GM18909 (cell line): ENCODE measurements at regions not wholly inside any gene's neighbourhood (a gene's known extent, or its start where the extent isn't known, plus 50 kb on each side); places are given as distances from the start of the nearest gene placed in this dataset.
"Not testable (repeated sequence)": the region's sequence is repeated elsewhere in the genome, so short reads cannot be mapped to it uniquely, and the experiment has no call there.

Experiments
- ATAC-seq: cut with Tn5 transposase; IDR thresholded peaks from one replicate; pipeline ENCODE4 v1.9.1; 2021; ENCODE audit warnings: mild to moderate bottlenecking; ENCODE audit not compliant: unreplicated experiment, poor library complexity

- ATAC-seq: no peak
Observed at GRCh38 chr3:16069149-16069922, 105.1 kb upstream of the GALNT15 start.

- no peak for ATAC-seq
Observed at GRCh38 chr3:16070707-16071106, 103.8 kb upstream of the GALNT15 start.

DNA sequence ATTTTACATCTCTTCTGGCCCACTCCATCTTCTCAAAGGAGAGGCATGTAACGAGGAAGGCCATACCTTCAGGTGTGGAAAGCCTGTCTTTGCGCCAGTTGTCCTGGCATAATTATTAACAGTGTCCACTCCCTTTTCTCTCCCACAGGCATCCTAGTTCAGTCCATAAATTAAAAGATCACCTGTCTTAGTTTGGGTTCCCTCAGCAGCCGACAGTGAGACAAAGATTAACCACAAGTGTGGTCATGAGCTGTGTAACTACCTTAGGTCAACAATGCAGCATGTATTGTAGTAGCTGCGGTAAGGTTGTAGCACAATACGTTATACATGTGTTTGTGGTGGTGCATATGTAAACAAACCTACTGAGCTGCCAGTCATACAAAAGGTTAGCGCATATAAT, 103.3 kb upstream of the GALNT15 start:
- no peak for ATAC-seq

DNA sequence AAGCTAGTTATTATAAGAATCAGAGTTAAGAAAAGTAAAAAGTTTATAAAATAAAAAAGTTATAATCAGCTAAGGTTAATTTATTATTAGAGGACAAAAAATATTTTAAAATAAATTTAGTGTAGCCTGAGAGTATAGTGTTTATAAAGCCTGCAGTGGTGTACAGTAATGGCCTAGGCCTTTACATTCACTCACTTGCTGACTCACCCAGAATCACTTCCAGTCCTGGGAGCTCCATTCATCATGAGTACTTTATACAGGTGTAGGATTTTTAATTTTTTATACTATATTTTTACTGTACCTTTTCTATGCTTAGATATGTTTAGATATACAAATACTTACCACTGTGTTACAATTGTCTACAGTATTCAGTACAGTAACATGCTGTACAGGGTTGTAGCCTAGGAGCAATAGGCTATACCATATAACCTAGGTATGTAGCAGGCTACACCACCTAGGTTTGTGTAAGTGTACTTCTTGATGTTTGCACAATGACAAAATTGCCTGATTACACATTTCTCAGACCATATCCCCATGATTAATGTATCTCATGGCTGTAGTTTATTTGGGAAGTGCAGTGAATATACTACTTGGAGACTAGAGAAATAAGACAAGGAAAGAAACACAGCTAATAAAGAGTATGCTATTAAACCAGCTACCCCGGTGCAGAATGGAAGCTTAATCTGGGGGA, 101.9 kb upstream of the GALNT15 start:
- no peak for ATAC-seq

DNA sequence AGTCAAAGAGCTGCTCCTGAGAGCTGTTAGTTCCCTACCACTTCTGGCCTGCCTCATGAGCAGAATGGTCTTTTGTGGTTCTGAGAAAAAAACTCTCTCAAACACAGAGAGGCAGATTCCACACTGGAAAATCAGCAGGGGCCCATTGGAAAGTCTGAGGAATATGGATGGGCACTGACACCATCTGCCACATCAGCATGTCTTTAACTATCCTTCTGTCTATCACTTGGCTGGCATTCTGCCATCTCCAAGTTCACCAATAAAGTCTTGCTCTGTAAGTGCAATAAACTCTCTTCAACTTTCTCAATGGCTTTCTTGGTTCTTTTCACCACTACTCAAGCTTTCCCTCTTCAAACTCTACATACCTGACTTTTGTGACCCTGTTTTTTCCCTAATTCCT, 101.3 kb upstream of the GALNT15 start:
- no peak for ATAC-seq

DNA sequence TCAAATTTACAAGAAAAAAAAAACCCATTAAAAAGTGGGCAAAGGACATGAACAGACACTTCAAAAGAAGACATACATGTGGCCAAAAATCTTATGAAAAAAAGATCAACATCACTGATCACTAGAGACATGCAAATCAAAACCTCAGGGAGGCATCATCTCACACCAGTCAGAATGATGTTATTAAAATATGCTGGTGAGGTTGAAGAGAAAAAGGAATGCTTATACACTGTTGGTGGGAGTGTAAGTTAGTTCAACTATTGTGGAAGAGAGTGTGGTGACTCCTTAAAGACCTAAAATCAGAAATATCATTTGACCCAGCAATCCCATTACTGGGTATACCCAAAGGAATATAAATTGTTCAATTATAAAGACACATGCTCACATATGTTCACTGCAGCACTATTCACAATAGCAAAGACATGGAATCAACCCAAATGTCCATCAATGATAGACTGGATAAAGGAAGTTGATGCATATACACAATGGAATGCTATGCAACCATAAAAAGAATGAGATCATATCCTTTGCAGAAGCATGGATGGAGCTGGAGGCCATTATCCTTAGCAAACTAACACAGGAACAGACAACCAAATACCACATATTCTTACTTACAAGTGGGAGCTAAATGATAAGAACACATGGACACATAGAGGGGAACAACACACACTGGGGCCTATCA, 100.3 kb upstream of the GALNT15 start:
- not testable (repeated sequence) for ATAC-seq

DNA sequence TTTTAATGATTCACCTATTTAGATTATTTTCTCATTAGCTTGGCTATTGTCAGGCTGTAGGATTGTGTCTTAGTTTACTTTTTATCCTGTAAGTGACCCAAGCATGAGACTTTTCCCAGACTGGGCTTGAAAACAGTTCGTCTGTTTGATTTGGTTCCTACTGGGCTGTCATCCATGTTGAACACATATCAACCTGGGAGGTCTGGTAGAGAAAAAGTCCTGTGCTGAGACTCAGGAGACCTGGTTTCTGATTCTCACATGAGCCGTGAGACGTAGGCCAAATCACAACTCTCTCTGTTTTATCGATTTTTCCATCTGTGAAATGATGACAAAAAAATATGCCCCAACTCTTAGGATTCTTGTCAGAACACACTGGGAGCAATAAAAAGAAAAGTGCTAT, 98.8 kb upstream of the GALNT15 start:
- no peak for ATAC-seq

- no peak for ATAC-seq
Observed at GRCh38 chr3:16076564-16076963, 97.9 kb upstream of the GALNT15 start.

DNA sequence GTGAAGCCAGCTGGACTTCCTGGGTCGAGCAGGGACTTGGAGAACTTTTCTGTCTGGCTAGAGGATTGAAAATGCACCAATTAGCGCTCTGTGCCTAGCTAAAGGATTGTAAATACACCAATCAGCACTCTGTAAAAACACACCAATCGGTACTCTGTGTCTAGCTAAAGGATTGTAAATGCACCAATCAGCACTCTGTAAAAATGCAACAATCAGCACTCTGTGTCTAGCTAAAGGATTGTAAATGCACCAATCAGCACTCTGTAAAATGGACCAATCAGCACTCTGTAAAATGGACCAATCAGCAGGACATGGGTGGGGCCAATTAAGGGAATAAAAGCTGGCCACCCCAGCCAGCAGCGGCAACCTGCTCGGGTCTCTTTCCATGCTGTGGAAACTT, 97.3 kb upstream of the GALNT15 start:
- ATAC-seq: not testable (repeated sequence)

GRCh38 chr3:16077681-16078080, 96.8 kb upstream of the GALNT15 start:
- not testable (repeated sequence) for ATAC-seq

DNA sequence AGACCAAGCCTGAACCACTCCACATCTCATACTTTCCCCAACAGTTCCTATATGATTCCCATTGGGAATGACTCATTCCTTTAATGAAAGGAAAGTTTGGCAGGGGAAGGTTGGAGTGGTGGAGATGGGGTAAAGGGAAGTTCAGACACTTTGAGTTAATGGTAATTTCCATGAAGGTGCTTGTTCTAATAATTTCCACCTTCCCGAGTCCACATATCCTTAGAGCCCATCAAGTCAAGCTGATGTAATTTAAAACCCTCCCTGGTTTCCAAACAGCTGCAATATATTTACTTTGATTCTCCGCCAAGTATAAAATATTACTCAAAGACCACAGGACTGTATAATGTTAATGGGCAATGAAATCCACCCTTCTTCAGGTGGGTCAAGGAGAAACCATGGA, 95.0 kb upstream of the GALNT15 start:
- ATAC-seq: no peak

DNA sequence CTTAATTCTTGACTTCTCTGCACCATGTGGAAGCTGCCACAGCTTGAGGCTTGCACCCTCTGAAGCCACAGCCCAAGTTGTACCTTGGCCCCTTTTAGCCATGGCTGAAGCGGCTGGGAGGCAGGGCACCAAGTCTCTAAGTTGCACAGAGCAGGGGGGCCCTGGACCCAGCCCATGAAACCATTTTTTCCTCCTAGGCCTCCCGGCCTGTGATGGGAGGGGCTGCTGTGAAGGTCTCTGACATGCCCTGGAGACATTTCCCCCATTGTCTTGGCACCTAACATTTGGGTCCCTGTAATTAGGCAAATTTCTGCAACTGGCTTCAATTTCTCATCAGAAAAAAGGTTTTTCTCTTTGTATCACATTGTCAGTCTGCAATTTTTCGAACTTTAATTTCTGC, 92.8 kb upstream of the GALNT15 start:
- no peak for ATAC-seq

DNA sequence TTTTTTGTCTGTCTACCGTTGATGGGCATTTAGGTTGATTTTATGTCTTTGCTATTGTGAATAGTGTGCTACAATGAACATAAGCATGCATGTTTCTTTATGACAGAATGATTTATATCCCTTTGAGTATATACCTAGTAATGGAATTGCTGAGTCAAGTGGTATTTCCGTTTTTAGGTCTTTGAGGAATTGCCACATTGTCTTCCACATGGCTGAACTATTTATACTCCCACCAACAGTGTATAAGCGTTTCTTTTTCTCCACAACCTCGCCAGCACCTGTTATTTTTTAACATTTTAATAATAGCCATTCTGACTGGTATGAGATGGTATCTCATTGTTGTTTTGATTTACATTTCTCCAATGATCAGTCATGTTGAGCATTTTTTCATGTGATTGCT, 89.6 kb upstream of the GALNT15 start:
- no peak for ATAC-seq

DNA sequence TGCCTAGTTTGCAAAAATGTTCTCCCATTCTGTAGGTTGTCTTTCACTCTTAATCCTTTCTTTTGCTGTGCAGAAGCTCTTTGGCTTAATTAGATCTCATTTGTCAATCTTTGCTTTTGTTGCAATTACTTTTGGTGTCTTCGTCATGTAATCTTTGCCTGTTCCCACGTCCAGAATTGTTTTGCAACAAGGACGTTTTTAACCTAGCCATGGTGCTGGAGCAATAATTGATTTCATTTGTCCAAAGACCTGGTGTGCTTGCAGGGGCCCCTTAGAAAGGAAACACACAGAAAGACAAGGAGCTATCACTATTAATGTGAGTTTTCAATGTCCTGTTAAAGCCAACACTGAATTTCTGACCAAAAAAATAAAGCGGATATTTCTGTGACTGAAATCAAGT, 89.1 kb upstream of the GALNT15 start:
- ATAC-seq: no peak

DNA sequence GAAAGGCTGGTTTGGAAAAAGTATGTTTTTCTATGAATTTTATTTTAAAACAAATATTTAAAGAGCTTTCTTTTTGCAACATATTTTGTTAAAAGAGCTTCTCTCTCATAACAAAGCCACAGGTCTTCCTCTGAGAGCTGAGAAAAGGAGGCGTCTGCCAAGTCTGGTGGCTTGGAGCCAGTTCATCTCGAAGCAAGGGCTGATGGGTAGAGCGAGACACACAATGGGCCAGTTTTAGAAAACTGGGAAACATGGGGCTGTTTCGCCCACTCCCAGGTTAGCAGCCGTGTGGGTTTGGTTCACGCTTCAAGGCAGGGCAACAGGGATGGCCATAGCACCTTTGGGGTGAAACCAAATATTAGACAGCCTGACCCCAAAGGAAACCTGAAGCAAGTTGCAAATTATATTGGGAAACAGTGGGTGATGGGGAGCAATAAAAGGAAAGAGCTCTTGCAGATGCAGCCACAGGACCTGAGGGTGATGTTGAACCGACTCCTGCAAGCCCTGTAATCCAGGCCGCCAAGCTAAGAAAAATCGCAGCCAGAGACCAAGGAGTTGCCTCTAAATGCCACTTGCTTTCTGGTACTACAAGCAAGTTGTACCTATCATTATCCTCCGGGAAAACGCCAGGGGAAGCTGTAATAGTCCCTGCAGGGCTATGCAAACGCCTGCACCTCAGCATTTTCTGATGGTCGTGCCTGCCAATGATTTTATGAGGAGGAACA, 88.4 kb upstream of the GALNT15 start:
- no peak for ATAC-seq

DNA sequence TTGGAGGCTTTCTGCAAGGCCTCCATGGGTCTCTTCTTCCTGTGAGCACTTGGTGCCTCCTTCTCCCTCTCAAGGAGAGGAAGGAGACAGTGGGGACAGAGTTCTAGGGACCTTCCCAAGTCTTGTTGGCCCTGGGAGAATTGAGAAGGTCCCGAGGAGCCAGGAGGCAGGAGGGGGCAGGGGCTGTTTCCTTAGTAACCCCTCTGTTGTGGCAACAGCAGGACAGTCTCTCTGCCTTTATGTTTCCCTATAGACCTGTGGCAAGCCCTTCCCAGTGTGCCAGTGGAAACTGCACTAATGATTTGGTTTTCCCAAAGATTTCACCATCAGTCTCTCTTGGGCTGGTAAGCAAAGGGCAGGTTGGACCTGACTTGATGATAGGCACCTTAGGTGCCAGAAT, 87.8 kb upstream of the GALNT15 start:
- no peak for ATAC-seq

- no peak for ATAC-seq
Observed at GRCh38 chr3:16088496-16088895, 86.0 kb upstream of the GALNT15 start.

DNA sequence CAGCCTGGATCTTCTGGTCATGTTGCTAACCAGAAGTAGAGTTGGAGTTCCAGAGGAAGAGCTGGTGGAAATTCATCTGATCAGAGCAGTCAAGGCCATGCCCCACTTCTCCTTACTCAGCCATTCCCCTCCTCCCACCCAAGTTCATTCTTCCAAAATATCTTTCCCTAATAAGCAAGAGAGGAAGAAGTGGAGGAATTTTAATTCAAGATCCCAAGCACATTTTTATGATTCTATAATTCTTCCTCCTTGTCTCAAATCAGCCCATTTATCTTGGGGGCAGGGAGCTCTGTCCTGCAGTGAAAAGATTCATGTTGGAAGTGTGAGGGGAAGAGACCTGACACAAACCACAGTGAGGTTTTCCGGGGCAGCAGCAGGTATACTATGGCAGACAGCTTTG, 85.0 kb upstream of the GALNT15 start:
- no peak for ATAC-seq

DNA sequence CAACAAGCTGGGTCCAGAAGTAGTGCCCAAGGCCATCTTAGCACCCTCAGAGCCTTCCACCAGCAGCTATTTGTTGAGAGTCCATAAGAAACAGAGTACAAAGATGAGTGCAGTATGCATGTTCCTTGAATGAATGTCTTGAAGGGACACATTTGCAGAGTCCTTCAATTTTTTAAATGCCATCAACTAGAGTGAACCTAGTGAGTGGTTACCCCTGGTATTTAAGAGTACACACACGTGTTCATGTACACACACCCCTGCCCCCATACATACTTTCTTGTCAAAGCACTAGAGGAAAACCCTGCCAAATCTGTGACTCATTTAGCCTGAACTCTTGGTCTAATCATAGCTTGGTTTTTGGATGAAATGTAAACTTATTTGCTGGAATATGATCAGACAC, 84.5 kb upstream of the GALNT15 start:
- no peak for ATAC-seq

DNA sequence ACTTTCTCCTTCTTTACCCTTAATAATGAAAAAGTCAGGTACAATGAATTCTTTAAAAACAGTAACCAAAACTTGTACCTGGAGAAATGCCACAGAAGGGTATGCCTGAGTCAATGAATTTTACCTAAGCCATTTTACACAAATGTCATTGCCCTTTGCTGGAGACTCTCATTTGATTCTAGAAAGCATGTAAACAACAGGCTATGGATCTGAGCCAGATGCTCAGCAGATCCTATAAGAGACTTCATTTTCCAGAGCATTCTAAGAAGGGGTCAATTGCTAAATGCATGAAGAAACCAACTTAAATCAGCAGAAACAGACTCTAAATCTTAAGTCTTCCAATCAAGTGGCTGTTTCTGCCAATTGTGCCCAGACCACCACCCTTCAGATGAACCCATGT, 83.8 kb upstream of the GALNT15 start:
- ATAC-seq: no peak

DNA sequence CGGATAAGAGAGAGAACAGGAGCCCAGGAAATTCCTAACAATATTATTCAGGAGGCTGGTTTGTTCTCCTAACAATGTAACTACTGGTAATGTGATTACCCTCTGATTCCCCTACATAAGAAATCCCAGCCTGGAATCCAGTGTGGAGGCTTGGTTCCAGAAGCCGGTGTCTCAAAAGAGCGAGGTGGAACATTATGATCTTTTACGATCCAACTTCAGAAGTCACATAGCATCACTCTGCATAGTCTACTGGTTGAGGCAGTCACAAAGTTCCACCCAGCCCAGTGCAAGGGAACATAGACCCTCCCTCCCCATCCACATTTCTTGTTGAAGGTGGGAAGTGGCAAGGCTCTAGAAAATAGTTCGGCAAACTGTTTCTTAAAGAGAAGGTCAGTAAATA, 81.6 kb upstream of the GALNT15 start:
- no peak for ATAC-seq
